Adipocyte (in vitro differentiated cells): ENCODE measurements at regions not wholly inside any gene's neighbourhood (a gene's known extent, or its start where the extent isn't known, plus 50 kb on each side); places are given as distances from the start of the nearest gene placed in this dataset.

Source experiments
- DNase-seq: peaks from one replicate; pipeline ENCODE4 v3.0.0-alpha.2; 2015; ENCODE audit warnings: low read depth
- H3K27me3 ChIP-seq: replicated peaks from 2 replicates; pipeline ENCODE4 v1.7.0; 2013; ENCODE audit warnings: mild to moderate bottlenecking, low read length, moderate library complexity; ENCODE audit not compliant: control insufficient read depth, insufficient read depth
- H3K36me3 ChIP-seq: 2 replicates; pipeline ENCODE4 v1.7.0; 2013; ENCODE audit warnings: low read length, mild to moderate bottlenecking, moderate library complexity; ENCODE audit not compliant: control insufficient read depth, insufficient read depth, severe bottlenecking
- H3K4me1 ChIP-seq: 2 replicates; pipeline ENCODE4 v1.7.0; 2013; ENCODE audit warnings: mild to moderate bottlenecking, low read length, moderate library complexity; ENCODE audit not compliant: control insufficient read depth, insufficient read depth
- H3K4me3 ChIP-seq: 2 replicates; pipeline ENCODE4 v1.7.0; 2013; ENCODE audit warnings: mild to moderate bottlenecking, low read length, moderate library complexity
- H3K9ac ChIP-seq: 2 replicates; pipeline ENCODE4 v1.7.0; 2013; ENCODE audit warnings: mild to moderate bottlenecking, low read length, moderate library complexity
- H3K9me3 ChIP-seq: 2 replicates; pipeline ENCODE4 v1.7.0; 2013; ENCODE audit warnings: mild to moderate bottlenecking, low read length, moderate library complexity; ENCODE audit not compliant: control insufficient read depth

DNA sequence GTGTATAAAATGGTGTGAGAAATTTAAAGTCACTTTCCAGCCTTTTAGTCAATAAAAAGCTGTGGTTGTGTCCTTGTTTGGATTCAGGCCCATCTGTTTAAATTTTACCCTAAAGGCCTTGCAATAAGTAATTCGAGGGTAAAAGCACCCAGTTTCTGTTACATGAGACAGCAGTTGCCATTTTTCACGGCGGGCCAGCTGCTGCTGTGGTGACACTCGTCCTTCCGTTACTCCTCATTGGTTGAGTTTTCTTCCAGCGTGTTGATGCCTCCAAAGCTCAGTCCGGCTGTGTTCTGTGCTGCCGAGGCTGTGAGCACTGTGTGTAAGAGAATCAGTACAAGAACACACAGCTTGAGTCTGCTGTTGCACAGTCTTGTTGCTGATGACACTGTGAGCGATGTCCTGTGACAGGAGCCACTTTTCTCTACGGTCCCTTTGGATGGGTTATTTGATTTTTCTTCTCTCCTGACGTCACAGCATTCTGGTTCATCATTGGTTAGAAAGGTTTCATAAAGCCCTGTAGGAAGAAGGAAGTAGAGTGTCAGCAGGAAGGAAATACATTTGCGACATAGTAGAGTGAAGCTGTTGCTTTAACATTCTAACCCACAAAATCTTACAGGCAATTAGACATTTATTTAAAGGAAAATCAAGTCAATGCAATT, 602.5 kb upstream of the ARGLU1 start:
- H3K9me3 ChIP-seq, result peaks cover 2% of the 10 kb centered on the region
- DNase-seq, result no peak
- no peaks in the 10 kb centered on the region for H3K27me3 ChIP-seq
- no peak overlapping the region for H3K9ac ChIP-seq
- no peaks in the 10 kb centered on the region for H3K36me3 ChIP-seq
- H3K4me3 ChIP-seq, result no peak overlapping the region
- no peaks in the 10 kb centered on the region for H3K4me1 ChIP-seq

DNA sequence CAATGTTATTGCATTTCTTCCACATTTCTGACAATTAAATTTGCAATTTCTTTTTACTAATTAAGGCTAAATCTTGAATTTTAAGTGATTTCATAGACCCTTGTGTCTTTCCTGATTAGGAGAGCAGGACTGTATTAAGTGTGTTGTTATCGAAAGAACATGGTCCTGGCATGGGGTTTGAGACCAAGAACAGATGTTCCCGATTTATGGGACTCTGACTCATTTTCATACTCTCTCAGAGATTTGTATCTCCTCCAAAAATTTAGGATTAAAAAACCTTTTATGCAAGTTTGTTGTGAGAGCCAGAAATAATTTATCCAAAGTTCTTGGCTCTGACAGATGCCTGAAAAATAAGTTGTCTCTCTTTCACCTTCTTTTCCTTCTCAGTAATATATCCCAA, 589.3 kb upstream of the ARGLU1 start:
- no peaks in the 10 kb centered on the region for H3K9me3 ChIP-seq
- H3K36me3 ChIP-seq, result no peaks in the 10 kb centered on the region
- H3K4me1 ChIP-seq, result peaks cover 11% of the 10 kb centered on the region
- no peak overlapping the region for H3K4me3 ChIP-seq
- H3K27me3 ChIP-seq, result no peaks in the 10 kb centered on the region
- peak; percentile 83 for DNase-seq
- no peak overlapping the region for H3K9ac ChIP-seq

DNA sequence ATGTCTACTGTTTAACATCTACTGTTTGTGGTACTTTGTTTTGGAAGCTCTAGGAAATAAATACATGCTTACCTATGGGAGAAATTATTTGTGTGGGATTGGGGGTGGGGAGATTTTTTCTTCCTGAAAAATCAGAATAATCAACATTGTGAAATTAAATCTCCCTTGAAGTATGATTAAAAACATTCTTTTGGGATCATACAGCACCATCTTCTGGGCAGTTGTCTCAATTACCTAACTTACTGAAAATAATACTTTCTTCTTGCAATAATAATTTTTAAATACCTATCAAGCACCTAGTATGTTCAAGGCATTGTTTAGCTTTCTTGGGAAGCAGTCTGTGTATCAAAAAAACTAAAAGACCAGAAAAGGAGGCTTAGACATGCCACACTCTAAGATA, 576.5 kb upstream of the ARGLU1 start:
- no peaks in the 10 kb centered on the region for H3K36me3 ChIP-seq
- peak; percentile 68 for DNase-seq
- no peaks in the 10 kb centered on the region for H3K9me3 ChIP-seq
- no peak overlapping the region for H3K4me3 ChIP-seq
- no peaks in the 10 kb centered on the region for H3K27me3 ChIP-seq
- no peak overlapping the region for H3K9ac ChIP-seq
- H3K4me1 ChIP-seq, result peaks cover under 1% of the 10 kb centered on the region

DNA sequence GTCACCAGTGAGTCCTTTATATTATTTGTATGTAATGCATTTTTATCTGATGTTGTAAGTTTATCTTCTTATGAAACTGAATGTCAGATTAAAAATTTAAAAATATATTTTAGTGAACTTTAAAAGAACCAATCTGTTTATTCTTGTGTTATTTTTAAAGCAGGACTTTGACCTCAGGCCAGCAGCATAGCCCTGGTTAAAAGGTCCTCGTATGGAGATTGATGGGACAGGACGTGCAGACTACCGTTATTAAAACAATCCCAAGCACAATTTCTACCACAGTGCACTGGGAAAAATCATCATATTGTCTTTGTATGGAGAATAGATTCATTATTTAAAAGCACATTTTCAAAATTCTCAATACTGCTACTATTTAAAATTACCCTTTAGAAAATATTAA, 573.8 kb upstream of the ARGLU1 start:
- Histone ChIP-seq H3K9ac (no peak overlapping the region), H3K27me3 (no peaks in the 10 kb centered on the region), H3K9me3 (no peaks in the 10 kb centered on the region), H3K4me3 (no peak overlapping the region), H3K36me3 (no peaks in the 10 kb centered on the region), H3K4me1 (peaks cover 11% of the 10 kb centered on the region)
- no peak for DNase-seq

DNA sequence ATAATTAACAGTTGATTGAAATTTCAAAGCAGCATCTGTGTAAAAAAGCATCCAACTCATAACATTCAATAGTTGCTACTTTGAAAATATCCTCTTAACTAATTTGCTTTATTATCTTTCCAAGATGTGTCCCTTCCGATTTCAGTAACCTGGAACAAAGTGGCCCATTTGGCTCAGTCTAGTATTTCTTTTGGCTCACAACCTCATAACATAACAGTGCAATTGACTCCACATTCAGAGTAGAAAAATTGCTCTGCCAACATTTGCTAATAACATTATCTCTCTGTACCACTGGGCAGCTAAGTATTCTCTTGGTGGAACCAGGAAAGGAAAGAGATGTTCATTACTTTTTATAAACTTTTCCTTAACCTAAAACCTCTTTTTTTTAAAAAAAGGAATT, 571.1 kb upstream of the ARGLU1 start:
- Histone ChIP-seq H3K4me3 (no peak overlapping the region), H3K36me3 (no peaks in the 10 kb centered on the region), H3K9me3 (no peaks in the 10 kb centered on the region), H3K27me3 (no peaks in the 10 kb centered on the region), H3K9ac (no peak overlapping the region), H3K4me1 (peaks cover 18% of the 10 kb centered on the region)
- DNase-seq, result peak; percentile 48

DNA sequence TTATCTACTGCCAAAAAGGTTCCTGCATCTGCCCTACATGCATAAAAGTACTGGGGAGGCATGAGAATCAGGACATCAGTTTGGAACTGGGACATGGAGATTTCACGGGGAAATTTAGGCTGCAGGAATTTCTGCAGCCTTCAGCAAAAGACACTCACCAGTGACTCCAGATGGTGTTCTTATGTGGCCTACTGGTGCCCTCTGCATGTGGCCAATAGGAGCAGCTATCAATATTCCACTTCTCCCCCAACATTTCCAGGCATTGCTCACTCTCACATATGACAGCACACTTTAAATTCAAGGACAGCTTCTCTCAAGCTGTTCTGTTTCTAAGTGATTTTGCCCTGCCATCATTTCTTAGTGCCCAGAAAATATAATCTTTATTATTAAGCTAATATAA, 570.5 kb upstream of the ARGLU1 start:
- no peak for DNase-seq
- no peak overlapping the region for H3K4me3 ChIP-seq
- H3K9me3 ChIP-seq, result no peaks in the 10 kb centered on the region
- H3K9ac ChIP-seq, result no peak overlapping the region
- H3K27me3 ChIP-seq, result no peaks in the 10 kb centered on the region
- peaks cover 18% of the 10 kb centered on the region for H3K4me1 ChIP-seq
- no peaks in the 10 kb centered on the region for H3K36me3 ChIP-seq

DNA sequence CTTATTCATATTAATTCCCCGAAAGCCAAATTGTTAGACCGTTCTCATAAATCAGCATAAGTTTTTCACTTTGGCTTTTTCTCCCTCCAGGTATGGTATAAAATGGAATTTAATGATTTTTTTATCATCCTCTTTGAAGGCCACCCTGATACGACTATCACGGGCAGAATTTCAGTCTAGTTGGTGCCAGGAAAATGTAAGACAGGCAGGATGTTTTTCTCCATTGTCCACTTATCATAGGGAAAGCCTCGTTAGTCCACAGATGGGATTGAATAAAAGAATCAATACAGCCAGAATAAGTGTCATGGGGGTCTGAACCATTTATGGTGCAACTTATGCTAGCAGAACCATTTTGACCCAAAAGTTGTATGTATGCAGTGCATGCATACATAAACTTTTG, 566.0 kb upstream of the ARGLU1 start:
- Histone ChIP-seq H3K4me1 (peaks cover 13% of the 10 kb centered on the region), H3K9me3 (no peaks in the 10 kb centered on the region), H3K36me3 (no peaks in the 10 kb centered on the region), H3K9ac (no peak overlapping the region), H3K4me3 (no peak overlapping the region), H3K27me3 (no peaks in the 10 kb centered on the region)
- no peak for DNase-seq

DNA sequence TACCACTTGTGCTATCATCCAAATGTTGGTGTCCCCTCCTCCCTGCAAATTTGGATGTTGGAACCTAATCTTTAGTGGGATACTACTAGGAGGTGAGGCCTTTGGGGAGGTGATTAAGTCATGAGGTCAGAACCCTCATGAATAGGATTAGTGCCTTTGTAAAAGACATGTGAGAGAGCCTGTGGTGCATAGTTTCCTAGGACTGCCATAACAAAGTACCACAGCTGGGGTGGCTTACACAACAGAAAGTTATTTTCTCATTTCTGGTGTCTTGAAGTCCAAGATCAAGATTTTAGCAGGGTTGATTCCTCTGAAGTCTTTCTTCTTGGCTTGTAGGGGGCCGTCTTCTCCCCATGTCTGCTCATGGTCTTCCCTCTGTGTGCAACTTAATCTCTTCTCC, 562.6 kb upstream of the ARGLU1 start:
- Histone ChIP-seq H3K36me3 (no peaks in the 10 kb centered on the region), H3K9me3 (peaks cover 2% of the 10 kb centered on the region), H3K9ac (no peak overlapping the region), H3K4me3 (no peak overlapping the region), H3K4me1 (no peaks in the 10 kb centered on the region), H3K27me3 (peaks cover 5% of the 10 kb centered on the region)
- DNase-seq, result no peak

DNA sequence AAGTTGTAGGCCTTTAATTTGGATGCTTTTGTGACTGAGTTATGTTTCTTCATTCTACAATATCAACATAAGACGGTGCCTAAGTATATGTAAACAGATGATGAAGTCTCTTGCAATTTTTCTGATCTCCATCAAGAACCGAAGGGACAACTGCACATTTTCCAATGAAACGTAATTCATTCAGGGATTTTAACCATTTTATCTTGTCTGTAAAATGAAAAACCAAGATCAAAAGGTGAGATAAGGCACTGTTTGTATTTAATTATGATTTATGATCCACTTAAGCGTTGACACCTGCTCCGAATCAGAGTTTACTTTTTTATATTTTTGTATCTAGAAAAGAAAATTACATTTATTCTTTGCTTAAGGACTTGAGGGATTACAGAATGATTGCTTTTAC, 556.8 kb upstream of the ARGLU1 start:
- no peaks in the 10 kb centered on the region for H3K4me1 ChIP-seq
- no peak overlapping the region for H3K4me3 ChIP-seq
- H3K9ac ChIP-seq, result no peak overlapping the region
- H3K36me3 ChIP-seq, result no peaks in the 10 kb centered on the region
- H3K27me3 ChIP-seq, result peaks cover 5% of the 10 kb centered on the region
- no peak for DNase-seq
- peaks cover 2% of the 10 kb centered on the region for H3K9me3 ChIP-seq

DNA sequence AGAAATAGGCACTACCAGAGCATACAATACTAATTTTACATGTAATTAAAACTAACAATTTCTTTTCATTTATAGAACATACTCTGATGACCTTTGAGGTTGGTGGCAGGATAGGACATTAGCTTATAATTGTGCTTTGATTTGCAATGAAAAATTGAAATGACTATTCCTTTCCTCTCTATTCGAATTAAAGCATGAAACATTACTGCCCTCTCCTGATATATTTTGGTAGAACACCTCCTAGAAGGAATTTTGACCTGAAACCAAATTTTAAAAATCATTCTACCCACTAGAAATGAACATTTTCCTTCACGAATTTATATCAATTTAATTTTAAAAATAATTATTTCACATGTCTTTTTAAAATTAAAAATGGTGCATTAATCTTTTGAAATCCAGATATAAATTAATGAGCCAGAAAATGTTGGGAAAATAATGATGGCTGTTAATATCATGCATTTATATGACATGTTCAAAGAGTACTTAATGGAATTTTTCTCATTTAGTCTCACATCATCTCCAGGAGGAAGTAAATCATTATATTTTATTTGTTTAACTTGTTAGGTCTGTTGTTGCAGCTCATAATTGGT, 556.3 kb upstream of the ARGLU1 start:
- Histone ChIP-seq H3K4me1 (no peaks in the 10 kb centered on the region), H3K36me3 (no peaks in the 10 kb centered on the region), H3K9me3 (peaks cover 2% of the 10 kb centered on the region), H3K9ac (no peak overlapping the region), H3K4me3 (no peak overlapping the region), H3K27me3 (peaks cover 5% of the 10 kb centered on the region)
- DNase-seq, result peak; percentile 77

DNA sequence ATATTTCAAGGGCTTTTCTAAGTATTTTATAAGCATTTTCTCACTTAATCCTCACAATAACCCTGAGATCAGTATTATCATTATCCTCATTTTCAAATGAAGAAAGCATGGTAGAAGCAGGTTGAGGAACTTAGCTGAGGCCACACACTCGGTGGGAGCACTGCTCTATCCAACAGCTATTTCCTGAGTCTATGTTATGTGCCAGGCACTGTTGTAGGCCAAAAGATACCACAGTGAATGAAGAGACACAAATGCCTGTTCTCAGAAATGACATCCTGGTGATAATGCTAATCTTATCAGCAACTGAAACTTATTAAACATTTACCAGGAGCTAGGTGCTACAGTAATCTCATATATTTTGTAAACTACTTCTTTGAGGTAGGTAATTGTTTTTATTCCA, 553.9 kb upstream of the ARGLU1 start:
- no peaks in the 10 kb centered on the region for H3K9me3 ChIP-seq
- no peak overlapping the region for H3K4me3 ChIP-seq
- H3K4me1 ChIP-seq, result no peaks in the 10 kb centered on the region
- DNase-seq, result no peak
- no peaks in the 10 kb centered on the region for H3K36me3 ChIP-seq
- no peak overlapping the region for H3K9ac ChIP-seq
- no peaks in the 10 kb centered on the region for H3K27me3 ChIP-seq
